VCaP (cell line): ENCODE measurements at regions not wholly inside any gene's neighbourhood (a gene's known extent, or its start where the extent isn't known, plus 50 kb on each side); places are given as distances from the start of the nearest gene placed in this dataset.

Experiments
- H3K27ac ChIP-seq: fragments of 450-650 bp; 2 replicates; pipeline ENCODE4 v1.5.1; 2017
- TF ChIP-seq, protein P1 (sequence below): fragments of 450-650 bp; conservative IDR thresholded peaks from 2 replicates; pipeline ENCODE4 v1.5.1; 2017; ENCODE audit warnings: mild to moderate bottlenecking, moderate library complexity

DNA sequence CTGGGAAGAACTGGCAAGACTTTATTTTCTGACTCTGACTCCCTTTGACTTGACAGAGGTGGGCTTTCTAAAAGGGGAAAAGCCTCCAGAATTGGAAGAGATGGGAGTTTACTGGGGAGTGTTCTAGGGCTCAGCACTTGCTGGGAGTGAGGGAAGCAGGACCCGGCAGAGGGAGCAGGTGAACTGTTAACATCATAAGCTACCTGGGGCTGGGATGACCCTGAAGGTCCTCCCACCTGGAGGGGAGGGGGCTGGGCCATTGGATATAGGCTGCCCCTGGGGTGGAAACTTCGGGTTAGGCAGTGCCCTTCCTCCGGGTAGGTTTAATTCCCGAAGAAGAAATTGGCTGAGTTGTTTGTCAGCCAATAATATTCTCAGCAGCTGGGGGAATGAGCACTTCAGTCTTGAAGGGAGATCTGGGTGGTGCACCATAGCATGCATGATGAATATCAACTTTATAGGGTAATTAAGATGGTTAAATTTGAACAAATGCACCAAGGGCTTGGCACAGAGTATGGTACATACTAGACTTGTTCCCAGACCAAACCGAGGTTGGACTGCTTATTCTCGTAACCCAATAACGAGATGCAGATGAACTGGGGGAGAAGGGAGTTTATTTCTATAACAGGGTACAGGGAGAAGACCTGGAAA lies 337.0 kb downstream of the HAPSTR1 start:
- no peak overlapping the region for H3K27ac ChIP-seq
- TF ChIP-seq, protein P1, sequence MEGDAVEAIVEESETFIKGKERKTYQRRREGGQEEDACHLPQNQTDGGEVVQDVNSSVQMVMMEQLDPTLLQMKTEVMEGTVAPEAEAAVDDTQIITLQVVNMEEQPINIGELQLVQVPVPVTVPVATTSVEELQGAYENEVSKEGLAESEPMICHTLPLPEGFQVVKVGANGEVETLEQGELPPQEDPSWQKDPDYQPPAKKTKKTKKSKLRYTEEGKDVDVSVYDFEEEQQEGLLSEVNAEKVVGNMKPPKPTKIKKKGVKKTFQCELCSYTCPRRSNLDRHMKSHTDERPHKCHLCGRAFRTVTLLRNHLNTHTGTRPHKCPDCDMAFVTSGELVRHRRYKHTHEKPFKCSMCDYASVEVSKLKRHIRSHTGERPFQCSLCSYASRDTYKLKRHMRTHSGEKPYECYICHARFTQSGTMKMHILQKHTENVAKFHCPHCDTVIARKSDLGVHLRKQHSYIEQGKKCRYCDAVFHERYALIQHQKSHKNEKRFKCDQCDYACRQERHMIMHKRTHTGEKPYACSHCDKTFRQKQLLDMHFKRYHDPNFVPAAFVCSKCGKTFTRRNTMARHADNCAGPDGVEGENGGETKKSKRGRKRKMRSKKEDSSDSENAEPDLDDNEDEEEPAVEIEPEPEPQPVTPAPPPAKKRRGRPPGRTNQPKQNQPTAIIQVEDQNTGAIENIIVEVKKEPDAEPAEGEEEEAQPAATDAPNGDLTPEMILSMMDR: no peak

DNA sequence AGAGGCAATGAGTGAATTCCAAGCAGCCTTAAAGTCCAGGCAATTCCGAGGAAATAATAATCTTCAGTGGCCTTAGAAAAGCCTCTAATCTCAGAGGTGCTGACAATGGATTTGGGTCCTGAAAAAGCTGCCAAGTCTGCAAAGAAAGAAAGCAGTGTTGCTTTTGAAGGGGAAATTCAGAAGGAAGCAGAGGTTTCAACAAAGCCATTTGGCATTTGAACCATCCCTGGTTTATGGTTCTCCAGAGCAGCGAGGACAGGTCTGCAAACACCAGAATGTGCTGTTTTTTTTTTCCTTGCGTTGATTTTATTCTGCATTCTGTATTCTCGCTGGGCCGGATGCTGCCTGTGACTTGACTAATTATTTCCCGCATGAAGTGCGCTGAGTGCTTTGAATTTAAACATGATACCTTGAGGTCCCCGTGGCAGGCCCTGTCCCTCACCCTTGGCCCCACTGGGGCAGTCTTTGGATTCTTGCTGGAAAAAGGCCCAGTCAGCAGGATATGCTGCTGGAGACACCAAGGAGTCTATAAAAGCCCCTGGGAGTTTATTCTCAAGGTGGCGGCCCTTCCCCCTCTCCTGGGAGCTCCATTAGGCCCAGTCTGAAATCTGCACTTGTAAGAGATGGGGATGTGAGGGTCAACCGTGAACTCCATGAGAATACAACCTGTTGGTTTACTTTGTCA lies 338.3 kb downstream of the HAPSTR1 start:
- no peak overlapping the region for H3K27ac ChIP-seq
- TF ChIP-seq, protein P1: no peak

DNA sequence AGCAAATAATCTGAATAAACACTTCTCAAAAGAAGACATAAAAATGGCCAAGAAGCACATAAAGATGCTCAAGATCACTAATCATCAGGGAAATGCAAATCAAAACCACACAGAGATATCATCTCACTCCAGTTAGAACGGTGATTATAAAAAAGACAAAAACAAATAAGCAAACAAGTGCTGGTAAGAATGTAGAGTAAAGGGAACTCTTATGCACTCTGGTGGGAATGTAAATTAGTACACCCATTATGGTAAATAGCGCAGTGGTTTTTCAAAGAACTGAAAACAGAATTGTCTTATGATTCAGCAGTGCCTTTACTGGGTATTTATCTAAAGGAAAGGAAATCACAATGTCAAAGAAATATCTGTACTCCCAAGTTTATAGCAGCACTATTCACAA lies 343.2 kb downstream of the HAPSTR1 start:
- TF ChIP-seq, protein P1: peak; percentile 54

DNA sequence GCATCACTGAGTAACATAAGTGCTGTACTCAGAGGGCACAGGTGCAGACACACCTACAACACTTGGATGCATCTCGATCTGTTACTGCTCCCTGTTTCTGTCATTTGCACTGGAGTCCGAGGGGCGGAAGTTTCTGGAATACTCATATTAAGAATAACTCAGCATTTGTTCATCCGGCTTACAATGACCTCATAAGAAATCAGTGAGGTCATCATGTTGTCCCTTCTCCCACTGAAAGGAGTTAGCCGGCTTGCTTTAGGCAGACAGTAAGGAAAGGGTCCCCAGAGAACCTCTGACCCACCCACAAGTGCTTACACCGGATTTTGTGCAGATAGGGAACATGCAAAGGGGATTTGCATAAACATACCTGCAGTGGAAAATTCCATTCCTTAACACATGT lies 344.7 kb downstream of the HAPSTR1 start:
- TF ChIP-seq, protein P1: no peak
- no peak overlapping the region for H3K27ac ChIP-seq

More for the DNA sequence above, 343.2 kb downstream of the HAPSTR1 start:
- no peak overlapping the region for H3K27ac ChIP-seq

DNA sequence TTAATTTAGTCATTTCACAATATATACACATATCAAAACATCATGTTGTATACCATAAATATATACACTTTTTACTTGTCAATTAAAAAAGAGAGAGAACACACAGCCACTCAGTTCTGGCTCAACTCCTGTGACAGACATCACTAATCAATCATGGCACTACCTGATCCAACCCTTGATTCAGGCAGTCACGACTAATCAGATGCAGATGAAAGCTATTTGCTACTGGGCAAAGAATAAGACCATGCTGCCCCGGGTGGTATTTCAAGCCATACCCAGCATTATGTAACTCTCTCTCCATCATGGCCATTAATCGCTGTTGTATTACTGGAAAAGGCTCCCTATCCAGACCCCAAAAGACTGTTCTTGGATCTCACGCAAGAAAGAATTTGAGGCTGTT lies 345.7 kb downstream of the HAPSTR1 start:
- TF ChIP-seq, protein P1: no peak
- H3K27ac ChIP-seq: no peak overlapping the region

DNA sequence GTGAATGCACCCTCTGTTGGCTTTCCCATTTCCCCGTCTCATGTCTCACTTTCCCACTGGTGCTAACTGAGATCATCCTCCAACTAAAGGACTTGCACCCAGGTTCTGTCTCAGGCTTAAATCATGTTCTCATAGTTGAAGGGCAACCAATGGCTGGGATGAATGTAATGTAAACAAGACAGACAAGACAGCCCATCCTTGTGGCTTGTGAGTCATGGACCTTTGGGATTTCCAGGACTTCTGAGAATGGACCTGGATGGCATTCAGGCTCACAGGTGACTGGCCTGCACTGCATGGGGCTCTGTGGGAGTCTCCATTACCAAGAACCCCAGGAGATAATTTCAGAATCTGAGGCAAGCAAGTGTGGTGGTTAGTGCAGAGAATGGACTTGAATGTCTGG lies 347.5 kb downstream of the HAPSTR1 start:
- TF ChIP-seq, protein P1: no peak
- no peak overlapping the region for H3K27ac ChIP-seq

DNA sequence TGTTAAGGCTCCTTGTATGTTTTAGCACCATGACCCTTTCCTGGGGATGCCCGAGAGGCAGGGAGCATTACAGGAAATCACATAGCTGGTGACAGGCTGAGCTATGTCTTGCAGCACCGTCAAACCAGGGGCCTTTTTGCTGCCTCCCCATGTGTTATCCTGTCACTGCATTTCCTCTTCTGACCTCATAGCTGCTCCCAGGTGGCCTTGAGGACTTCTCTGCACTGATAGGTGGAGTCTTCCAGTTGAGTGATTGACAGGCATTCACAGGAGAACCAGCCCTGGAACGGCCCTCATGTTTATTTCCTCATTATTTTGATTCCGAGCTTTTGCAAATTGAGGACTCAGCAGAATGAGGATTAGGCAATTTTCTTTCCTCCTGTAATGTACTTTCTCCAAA lies 349.6 kb downstream of the HAPSTR1 start:
- no peak overlapping the region for H3K27ac ChIP-seq
- TF ChIP-seq, protein P1: no peak
